Activated CD4-positive, alpha-beta memory T cell treated with anti-CD3 and anti-CD28 coated beads, Interleukin-2, amount 10 ng/mL, durations not matched to agents 7 days and 5 days (primary cell): ENCODE measurements at regions not wholly inside any gene's neighbourhood (a gene's known extent, or its start where the extent isn't known, plus 50 kb on each side); places are given as distances from the start of the nearest gene placed in this dataset.

Source experiments
- CTCF ChIA-PET: fragments of 350-600 bp; sonication (Branson Sonifier 250); formaldehyde crosslinking; loops from one replicate; lab custom pipeline; 2021; ENCODE audit warnings: antibody characterized with exemption, inconsistent platforms; lab: Charles Lee
- POLR2A ChIA-PET: fragments of 350-600 bp; sonication (Branson Sonifier 250); formaldehyde crosslinking; loops from one replicate; lab custom pipeline; 2021; ENCODE audit warnings: antibody characterized with exemption; lab: Charles Lee
- DNase-seq: peaks from one replicate; pipeline ENCODE4 v3.0.0-alpha.2; 2020
- H3K27ac Mint-ChIP-seq: one replicate; pipeline ENCODE4 v1.8.0; 2021; ENCODE audit warnings: mild to moderate bottlenecking, mixed read lengths
- H3K27me3 Mint-ChIP-seq: one replicate; pipeline ENCODE4 v1.8.0; 2021; ENCODE audit warnings: mixed read lengths
- H3K36me3 Mint-ChIP-seq: one replicate; pipeline ENCODE4 v1.8.0; 2021; ENCODE audit warnings: low read depth, mixed read lengths
- H3K4me1 Mint-ChIP-seq: one replicate; pipeline ENCODE4 v1.8.0; 2021; ENCODE audit warnings: mixed read lengths
- H3K4me3 Mint-ChIP-seq: one replicate; pipeline ENCODE4 v1.8.0; 2021; ENCODE audit warnings: mild to moderate bottlenecking, mixed read lengths
- H3K9me3 Mint-ChIP-seq: one replicate; pipeline ENCODE4 v1.8.0; 2021; ENCODE audit warnings: mixed read lengths

DNA sequence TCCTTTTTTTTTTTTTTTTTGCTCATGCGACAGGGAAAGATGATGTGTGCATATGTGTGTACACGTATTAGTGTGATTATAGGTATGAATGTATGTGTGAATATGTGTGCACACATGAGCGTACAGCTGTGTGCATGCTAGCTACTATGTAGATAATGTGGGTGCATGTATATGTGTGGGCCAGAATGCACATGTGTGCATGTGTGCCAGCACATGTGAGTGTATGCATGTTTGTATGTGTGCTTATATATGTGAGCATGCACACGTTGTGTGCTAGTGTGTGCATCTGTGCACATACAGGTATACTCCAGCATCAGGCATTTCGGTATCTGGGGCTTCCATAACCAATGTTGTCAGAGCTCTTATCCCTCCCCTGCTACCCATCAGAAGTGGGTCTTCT, 541.1 kb downstream of the AACS start:
- ChIA-PET POLR2A (no interaction called here), CTCF (no interaction called here)
- Mint-ChIP-seq H3K4me3 (no peak overlapping the region), H3K27me3 (no peaks in the 10 kb centered on the region), H3K36me3 (no peaks in the 10 kb centered on the region), H3K27ac (no peak overlapping the region), H3K9me3 (no peaks in the 10 kb centered on the region), H3K4me1 (no peaks in the 10 kb centered on the region)
- DNase-seq = no peak

DNA sequence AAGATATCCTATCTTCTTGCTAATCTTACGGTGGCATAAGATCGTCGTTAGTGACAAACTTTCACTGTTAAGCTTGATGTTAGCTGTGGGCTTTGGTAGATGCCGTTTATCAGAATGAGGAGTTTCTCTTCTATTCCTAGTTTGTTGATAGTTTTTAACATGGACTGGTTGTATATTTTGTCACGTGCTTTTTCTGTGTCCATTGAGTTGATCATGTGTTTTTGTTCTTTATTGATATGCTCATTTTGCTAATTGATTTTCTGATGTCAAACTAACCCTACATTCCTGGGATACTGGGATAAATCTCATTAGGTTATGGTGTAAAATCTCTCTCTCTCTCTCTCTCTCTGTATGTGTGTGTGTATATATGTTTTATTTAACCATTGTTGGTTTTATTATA, 545.1 kb downstream of the AACS start:
- Mint-ChIP-seq H3K27me3 (no peaks in the 10 kb centered on the region), H3K9me3 (no peaks in the 10 kb centered on the region), H3K4me3 (no peak overlapping the region), H3K27ac (no peak overlapping the region), H3K36me3 (no peaks in the 10 kb centered on the region), H3K4me1 (no peaks in the 10 kb centered on the region)
- no peak for DNase-seq
- ChIA-PET CTCF (no interaction called here), POLR2A (no interaction called here)

DNA sequence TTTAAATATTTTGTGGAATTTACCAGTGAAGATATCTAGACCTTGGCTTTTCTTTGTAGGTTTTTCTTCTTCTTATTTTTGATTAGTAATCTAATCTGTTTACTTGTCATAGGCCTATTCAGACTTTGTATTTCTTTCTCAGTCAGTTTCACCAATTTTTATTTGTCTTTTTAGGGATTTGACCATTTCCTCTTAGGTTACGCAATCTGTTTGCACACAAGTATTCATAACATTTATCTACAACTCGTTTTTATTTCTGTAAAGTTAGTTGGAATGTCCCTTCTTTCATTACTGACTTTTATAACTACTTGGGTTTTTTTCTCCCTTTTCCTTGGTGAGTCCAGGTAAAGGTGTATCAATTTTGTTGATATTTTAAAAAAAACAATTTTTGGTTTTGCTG, 545.7 kb downstream of the AACS start:
- no peaks in the 10 kb centered on the region for H3K9me3 Mint-ChIP-seq

DNA sequence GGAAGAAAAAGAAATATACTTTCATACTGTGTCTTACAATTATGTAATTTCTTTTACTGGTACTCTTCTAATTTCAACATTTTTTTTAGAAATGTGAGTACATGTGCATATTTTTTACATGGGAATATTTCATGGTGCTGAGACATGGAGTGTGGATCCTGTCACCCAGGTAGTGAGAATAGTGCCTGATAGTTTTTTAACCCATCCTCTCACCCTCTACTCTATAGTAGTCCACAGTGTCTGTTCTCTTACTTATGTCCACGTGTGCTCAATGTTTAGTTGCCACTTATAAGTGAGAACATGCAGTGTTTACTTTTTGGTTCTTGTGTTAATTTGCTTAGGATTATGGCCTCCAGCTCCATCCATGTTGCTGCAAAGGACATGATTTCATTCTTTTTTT, 548.8 kb downstream of the AACS start:
- no peak overlapping the region for H3K27ac Mint-ChIP-seq
- H3K27me3 Mint-ChIP-seq = no peaks in the 10 kb centered on the region

More for the DNA sequence above, 545.7 kb downstream of the AACS start:
- no peak for DNase-seq
- no peaks in the 10 kb centered on the region for H3K36me3 Mint-ChIP-seq
- no peaks in the 10 kb centered on the region for H3K4me1 Mint-ChIP-seq
- ChIA-PET CTCF (no interaction called here), POLR2A (no interaction called here)
- no peaks in the 10 kb centered on the region for H3K27me3 Mint-ChIP-seq
- H3K27ac Mint-ChIP-seq = no peak overlapping the region
- no peak overlapping the region for H3K4me3 Mint-ChIP-seq

DNA sequence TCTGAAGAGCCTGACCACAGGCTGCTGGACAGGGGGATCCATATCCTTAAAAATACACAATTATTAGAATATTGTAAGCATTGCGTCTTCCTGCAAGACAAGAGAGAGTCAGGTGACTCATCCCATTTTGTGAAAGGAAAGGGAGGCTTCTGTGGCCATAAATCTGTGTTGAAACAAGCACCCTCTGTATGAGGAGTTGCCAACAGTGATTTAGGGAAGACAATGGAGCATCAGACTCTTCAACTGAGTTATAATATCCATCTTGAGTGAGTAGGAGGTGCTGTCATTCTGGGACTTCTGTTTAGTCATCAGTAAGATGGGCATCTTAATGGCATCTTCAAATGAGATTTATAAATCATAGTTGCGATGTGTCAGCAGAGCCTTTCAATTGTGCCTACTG, 554.5 kb downstream of the AACS start:
- H3K9me3 Mint-ChIP-seq = peaks cover 2% of the 10 kb centered on the region
- H3K36me3 Mint-ChIP-seq = no peaks in the 10 kb centered on the region
- ChIA-PET CTCF (no interaction called here), POLR2A (no interaction called here)
- no peak overlapping the region for H3K27ac Mint-ChIP-seq
- no peaks in the 10 kb centered on the region for H3K27me3 Mint-ChIP-seq
- DNase-seq = no peak
- no peak overlapping the region for H3K4me3 Mint-ChIP-seq
- H3K4me1 Mint-ChIP-seq = no peaks in the 10 kb centered on the region

More for the DNA sequence above, 548.8 kb downstream of the AACS start:
- no peaks in the 10 kb centered on the region for H3K36me3 Mint-ChIP-seq
- H3K4me3 Mint-ChIP-seq = no peak overlapping the region
- POLR2A ChIA-PET = no interaction called here
- CTCF ChIA-PET = no interaction called here
- H3K4me1 Mint-ChIP-seq = no peaks in the 10 kb centered on the region
- DNase-seq = no peak
- H3K9me3 Mint-ChIP-seq = peaks cover 2% of the 10 kb centered on the region

DNA sequence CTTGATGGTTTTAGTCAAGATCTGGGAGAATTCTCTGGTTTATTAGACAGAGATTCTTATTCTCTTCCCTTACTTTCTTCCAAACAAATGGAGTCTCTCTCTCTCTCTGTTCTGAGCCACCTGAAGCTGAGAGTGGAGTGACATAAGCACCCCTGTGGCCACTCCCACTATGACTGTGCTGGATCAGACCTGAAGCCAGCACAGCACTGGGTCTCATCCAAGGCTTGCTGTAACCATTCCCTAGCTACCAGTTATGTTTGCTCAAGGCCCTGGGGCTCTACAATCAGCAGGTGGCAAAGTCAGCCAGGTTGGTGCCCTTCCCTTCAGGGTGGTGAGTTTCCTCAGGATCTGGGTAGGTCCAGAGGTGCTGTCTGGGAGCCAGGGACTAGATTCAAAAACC, 568.5 kb downstream of the AACS start:
- Mint-ChIP-seq H3K27ac (no peak overlapping the region), H3K27me3 (no peaks in the 10 kb centered on the region), H3K4me1 (no peaks in the 10 kb centered on the region), H3K36me3 (no peaks in the 10 kb centered on the region), H3K4me3 (no peak overlapping the region), H3K9me3 (no peaks in the 10 kb centered on the region)
- ChIA-PET POLR2A (no interaction called here), CTCF (no interaction called here)
- DNase-seq = no peak

DNA sequence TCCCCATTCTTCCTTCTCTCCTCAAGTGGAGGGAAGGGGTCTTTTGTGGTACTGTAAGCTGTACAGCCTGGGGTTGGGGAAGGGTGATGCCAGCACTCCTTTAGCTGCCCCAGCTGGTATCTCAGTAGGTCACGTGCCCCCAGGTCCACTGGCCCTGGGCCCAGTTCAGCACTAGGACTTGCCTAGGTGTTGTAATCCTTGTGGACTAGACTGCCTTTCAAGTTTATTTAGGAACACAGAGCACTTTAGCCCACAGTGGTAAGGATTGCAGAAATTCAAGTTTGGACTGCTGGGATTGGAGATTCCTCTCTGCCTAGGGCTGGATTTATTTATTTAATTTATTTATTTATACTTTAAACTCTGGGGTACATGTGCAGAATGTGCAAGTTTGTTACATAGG, 569.6 kb downstream of the AACS start:
- ChIA-PET CTCF (no interaction called here), POLR2A (no interaction called here)
- Mint-ChIP-seq H3K9me3 (no peaks in the 10 kb centered on the region), H3K36me3 (no peaks in the 10 kb centered on the region), H3K4me1 (no peaks in the 10 kb centered on the region), H3K27ac (no peak overlapping the region), H3K4me3 (no peak overlapping the region), H3K27me3 (no peaks in the 10 kb centered on the region)
- no peak for DNase-seq

DNA sequence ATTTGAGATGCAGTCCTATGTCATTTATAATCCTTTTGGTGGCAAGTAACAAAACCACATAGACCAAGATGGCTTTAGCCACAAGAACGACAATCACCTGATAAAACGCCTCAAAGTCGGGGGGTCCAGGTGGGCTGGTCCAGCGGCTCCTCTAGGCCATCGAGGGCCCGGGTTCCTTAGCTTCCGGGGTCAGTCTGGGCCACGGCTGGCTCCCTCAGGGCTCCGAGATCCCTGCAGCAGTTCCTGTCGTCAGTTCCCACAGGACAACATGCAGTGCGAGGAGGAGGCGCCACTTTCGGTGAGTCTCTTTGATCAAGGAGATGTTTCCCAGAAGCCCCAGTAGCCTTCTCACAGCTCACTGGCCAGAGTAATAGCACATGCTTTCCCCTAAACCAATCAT, 574.6 kb downstream of the AACS start:
- POLR2A ChIA-PET = no interaction called here
- H3K4me3 Mint-ChIP-seq = no peak overlapping the region
- H3K27ac Mint-ChIP-seq = no peak overlapping the region
- no peaks in the 10 kb centered on the region for H3K4me1 Mint-ChIP-seq
- H3K36me3 Mint-ChIP-seq = no peaks in the 10 kb centered on the region
- no peak for DNase-seq
- CTCF ChIA-PET = no interaction called here
- H3K9me3 Mint-ChIP-seq = no peaks in the 10 kb centered on the region
- H3K27me3 Mint-ChIP-seq = no peaks in the 10 kb centered on the region

DNA sequence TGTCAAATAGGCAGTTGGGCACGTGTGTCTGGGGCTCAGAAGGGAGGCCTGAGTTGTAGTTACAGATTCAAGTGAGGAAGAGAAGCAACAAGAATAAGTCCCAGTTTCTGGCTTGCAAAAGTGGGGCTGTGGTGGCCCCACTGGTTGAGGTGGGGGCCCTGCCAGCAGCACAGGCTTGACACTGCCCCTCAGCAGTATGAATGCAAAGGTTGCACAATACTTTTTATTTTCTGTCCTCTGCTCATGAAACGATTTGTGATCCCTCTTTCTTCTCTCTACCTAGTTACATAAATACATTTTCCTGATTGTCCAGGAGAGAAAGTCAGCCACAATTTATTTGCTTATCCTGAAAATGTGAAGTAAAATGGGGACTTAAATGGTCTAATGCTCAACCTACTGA, 577.8 kb downstream of the AACS start:
- DNase-seq = no peak
- H3K9me3 Mint-ChIP-seq = no peaks in the 10 kb centered on the region
- H3K36me3 Mint-ChIP-seq = no peaks in the 10 kb centered on the region
- ChIA-PET POLR2A (no interaction called here), CTCF (no interaction called here)
- no peaks in the 10 kb centered on the region for H3K4me1 Mint-ChIP-seq
- H3K27ac Mint-ChIP-seq = no peak overlapping the region
- H3K4me3 Mint-ChIP-seq = no peak overlapping the region
- no peaks in the 10 kb centered on the region for H3K27me3 Mint-ChIP-seq

DNA sequence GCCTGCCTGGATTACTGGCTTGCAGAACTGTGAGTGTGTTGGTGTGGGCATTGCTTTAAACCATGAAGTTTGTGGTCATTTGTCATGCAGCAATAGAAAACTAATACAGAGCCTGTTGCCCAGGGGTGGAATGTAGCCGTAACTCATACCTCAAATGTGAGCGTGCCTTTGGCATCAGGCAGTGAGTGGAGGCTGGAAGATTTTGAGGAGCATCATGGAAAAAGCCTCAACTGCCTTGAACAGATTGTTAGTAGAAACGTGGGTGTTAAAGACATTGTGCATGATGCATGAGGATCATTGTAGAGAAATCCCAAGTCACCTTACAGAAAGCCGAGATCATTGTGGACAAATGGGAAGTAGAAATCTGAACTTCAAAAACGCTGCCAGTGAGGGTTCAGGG, 580.5 kb downstream of the AACS start:
- DNase-seq = no peak
- no peaks in the 10 kb centered on the region for H3K27me3 Mint-ChIP-seq
- no peak overlapping the region for H3K4me3 Mint-ChIP-seq
- no peaks in the 10 kb centered on the region for H3K9me3 Mint-ChIP-seq
- no peak overlapping the region for H3K27ac Mint-ChIP-seq
- ChIA-PET CTCF (interaction anchor here (1.2 kb wide), 1 partner anchor 113 kb away, joined by 3 read pairs; no protein-coding TSS in a partner anchor), POLR2A (no interaction called here)
- no peaks in the 10 kb centered on the region for H3K4me1 Mint-ChIP-seq
- no peaks in the 10 kb centered on the region for H3K36me3 Mint-ChIP-seq

DNA sequence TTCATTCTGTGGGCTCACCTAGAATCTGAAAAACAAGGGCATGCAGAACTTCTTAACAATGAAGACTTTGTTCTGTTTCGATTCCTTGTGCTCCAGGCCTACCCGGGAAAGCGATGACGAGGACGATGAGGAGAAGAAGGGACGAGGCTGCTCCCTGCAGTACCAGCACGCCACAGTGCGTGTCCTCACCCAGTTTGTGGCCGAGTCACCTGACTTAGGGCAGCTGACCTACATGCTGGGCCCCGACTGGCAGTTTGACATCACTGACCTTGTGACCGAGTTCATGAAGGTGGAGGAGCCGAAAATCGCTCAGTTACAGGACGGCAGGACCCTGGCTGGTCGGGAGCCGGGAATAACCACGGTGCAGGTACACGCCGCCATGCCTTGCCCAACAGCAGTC, 585.4 kb downstream of the AACS start:
- H3K27me3 Mint-ChIP-seq = no peaks in the 10 kb centered on the region
- no peaks in the 10 kb centered on the region for H3K36me3 Mint-ChIP-seq
- no peak overlapping the region for H3K27ac Mint-ChIP-seq
- ChIA-PET CTCF (no interaction called here), POLR2A (no interaction called here)
- no peak for DNase-seq
- no peak overlapping the region for H3K4me3 Mint-ChIP-seq
- no peaks in the 10 kb centered on the region for H3K4me1 Mint-ChIP-seq
- peaks cover 2% of the 10 kb centered on the region for H3K9me3 Mint-ChIP-seq

DNA sequence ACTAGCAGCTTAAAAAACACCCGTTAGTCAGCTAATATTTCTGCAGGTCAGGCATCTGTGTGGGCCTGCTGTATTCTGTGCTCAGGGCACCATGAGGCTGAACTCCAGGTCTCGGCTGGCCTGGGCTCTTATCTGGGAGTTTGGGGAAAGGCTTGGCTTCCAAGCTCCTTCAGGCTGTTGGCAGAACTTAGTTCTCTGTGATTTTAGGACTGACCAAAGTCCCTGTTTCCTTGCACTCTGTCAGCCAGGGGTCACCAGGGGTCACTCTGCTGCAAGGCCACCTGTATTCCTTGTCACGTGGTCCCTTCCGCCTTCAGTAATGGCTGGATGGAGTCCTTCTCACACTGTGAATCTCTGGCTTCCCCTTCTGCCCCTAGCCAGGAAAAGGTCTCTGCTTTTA, 586.4 kb downstream of the AACS start:
- no peak overlapping the region for H3K4me3 Mint-ChIP-seq
- no peak overlapping the region for H3K27ac Mint-ChIP-seq
- ChIA-PET POLR2A (no interaction called here), CTCF (no interaction called here)
- no peak for DNase-seq
- no peaks in the 10 kb centered on the region for H3K4me1 Mint-ChIP-seq
- H3K27me3 Mint-ChIP-seq = no peaks in the 10 kb centered on the region
- peaks cover 2% of the 10 kb centered on the region for H3K9me3 Mint-ChIP-seq
- H3K36me3 Mint-ChIP-seq = no peaks in the 10 kb centered on the region

DNA sequence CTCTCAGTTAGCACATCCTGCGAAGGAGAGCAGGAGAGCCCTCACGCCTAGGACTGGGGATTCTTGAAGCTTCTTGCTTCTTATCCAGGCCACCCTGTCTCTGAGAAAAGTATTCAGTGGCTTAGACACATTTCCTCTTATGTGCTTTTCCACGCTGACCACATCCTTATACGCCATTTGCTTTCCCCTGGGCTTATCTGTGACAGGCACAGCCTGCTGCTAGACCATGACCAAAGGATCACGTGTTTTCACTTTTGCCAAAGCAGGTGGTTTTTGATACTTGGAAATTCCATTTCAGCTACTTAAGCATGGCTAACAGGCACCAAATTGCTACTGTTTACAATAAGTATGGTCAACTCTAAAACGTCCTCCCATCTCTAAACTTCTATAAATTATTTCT, 587.4 kb downstream of the AACS start:
- Mint-ChIP-seq H3K9me3 (peaks cover 2% of the 10 kb centered on the region), H3K4me1 (no peaks in the 10 kb centered on the region), H3K4me3 (no peak overlapping the region), H3K27me3 (no peaks in the 10 kb centered on the region), H3K36me3 (no peaks in the 10 kb centered on the region), H3K27ac (no peak overlapping the region)
- ChIA-PET POLR2A (no interaction called here), CTCF (no interaction called here)
- no peak for DNase-seq

DNA sequence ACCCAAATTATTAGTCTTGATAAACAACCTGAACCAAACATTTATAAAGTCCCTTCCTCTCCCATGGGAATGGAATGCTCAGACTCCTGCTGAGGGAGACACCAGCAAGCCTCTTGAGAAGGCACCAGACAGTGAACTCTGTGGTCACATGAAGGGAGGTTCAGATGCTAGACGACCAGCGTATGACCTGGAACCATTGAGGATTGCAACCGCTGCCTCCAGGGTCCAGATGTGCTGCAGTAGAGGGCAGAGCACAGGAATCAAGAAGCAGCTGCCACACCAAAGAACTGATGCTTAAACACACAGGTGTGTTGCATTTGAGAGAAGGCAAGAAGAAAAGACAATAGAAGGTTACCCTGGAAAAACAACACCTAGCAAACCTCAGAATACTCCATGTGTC, 592.4 kb downstream of the AACS start:
- peaks cover 8% of the 10 kb centered on the region for H3K9me3 Mint-ChIP-seq
- H3K27ac Mint-ChIP-seq = no peak overlapping the region
- ChIA-PET CTCF (no interaction called here), POLR2A (no interaction called here)
- no peaks in the 10 kb centered on the region for H3K27me3 Mint-ChIP-seq
- no peak overlapping the region for H3K4me3 Mint-ChIP-seq
- DNase-seq = no peak
- no peaks in the 10 kb centered on the region for H3K4me1 Mint-ChIP-seq
- no peaks in the 10 kb centered on the region for H3K36me3 Mint-ChIP-seq
